GM12864 (cell line): ENCODE measurements at regions not wholly inside any gene's neighbourhood (a gene's known extent, or its start where the extent isn't known, plus 50 kb on each side); places are given as distances from the start of the nearest gene placed in this dataset.

Experiments
- DNase-seq: peaks from one replicate; pipeline ENCODE4 v3.0.0-alpha.2; 2011; ENCODE audit warnings: low read depth
- H3K4me3 ChIP-seq: 2 replicates; pipeline ENCODE4 v1.5.1; 2011; ENCODE audit warnings: mild to moderate bottlenecking, low read depth, low read length, control low read depth
- TF ChIP-seq, protein P1 (sequence below): IDR thresholded peaks from 2 replicates; pipeline ENCODE4 v1.5.1; 2011; ENCODE audit warnings: low read depth, mild to moderate bottlenecking, moderate library complexity, low read length, control low read depth, inconsistent platforms; ENCODE audit errors: missing control alignments

DNA sequence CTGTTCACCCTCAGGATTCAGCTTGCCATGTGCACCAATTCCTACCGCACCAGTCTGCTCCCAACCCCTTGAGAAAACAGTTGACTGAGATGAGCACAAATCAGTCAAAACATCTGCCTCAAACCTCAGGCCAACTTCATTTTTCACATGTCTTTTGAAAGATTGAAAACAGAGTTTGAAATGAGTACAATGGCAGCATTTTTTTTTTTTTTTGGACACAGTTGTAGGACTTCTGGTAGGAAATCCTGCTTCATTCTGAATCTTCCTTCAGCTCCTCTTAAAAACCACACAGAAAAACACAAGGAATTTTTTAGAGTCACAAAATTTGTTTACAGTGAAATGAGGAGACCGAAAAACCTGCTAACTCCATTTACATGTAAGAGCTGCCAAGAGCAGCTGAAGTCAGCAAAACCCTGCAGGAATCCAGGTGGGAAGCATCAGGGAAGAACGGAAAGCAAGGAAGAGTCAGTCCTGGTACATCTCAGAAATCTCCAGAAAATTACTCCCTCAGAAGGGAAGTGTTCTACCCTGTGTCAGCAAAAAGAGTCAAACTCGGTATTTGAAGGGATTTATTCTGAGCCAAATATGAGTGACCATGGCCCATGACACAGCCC is 100.3 kb upstream of the TMTC1 start:
- TF ChIP-seq, protein P1, sequence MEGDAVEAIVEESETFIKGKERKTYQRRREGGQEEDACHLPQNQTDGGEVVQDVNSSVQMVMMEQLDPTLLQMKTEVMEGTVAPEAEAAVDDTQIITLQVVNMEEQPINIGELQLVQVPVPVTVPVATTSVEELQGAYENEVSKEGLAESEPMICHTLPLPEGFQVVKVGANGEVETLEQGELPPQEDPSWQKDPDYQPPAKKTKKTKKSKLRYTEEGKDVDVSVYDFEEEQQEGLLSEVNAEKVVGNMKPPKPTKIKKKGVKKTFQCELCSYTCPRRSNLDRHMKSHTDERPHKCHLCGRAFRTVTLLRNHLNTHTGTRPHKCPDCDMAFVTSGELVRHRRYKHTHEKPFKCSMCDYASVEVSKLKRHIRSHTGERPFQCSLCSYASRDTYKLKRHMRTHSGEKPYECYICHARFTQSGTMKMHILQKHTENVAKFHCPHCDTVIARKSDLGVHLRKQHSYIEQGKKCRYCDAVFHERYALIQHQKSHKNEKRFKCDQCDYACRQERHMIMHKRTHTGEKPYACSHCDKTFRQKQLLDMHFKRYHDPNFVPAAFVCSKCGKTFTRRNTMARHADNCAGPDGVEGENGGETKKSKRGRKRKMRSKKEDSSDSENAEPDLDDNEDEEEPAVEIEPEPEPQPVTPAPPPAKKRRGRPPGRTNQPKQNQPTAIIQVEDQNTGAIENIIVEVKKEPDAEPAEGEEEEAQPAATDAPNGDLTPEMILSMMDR: no peak
- no peak for DNase-seq
- H3K4me3 ChIP-seq: no peak overlapping the region

DNA sequence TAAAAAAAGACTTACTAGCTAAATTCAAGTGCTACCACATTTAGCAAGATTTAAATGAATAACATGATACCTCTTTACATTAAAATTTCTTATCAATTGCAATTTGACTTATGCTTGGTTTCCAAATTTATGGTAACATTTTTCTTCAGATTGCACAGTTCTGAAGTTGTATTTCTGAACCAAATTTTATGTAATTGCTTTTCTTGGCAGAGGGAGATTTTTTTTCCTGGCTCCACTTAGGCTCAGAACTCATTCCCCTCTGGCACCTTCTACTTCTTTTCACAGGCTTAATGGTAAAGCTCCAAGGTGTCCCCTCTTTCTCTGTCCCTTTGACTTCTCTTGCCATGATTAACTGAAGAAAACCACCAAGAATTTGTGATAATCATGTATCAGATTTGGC is 99.8 kb upstream of the TMTC1 start:
- TF ChIP-seq, protein P1: no peak
- H3K4me3 ChIP-seq: no peak overlapping the region
- DNase-seq: no peak

DNA sequence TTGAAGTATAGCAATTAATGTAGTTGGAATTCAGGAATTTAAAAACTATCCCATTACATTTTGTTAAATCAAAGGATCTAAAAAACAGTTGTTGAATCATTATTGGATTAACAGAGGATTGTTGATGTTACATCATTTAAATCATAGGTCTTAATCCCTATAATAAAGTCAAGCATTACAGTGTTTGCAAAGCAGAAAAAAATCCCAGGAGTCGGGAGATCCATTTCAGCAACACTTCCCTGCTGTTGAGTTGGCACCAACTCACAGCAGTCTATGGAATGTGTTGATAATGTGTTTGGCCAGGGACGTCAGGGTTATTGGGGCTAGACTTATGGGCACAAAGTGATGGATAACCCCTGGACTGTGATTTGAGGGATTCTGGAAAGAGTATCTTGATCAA is 99.1 kb upstream of the TMTC1 start:
- TF ChIP-seq, protein P1: no peak
- DNase-seq: no peak
- H3K4me3 ChIP-seq: no peak overlapping the region

DNA sequence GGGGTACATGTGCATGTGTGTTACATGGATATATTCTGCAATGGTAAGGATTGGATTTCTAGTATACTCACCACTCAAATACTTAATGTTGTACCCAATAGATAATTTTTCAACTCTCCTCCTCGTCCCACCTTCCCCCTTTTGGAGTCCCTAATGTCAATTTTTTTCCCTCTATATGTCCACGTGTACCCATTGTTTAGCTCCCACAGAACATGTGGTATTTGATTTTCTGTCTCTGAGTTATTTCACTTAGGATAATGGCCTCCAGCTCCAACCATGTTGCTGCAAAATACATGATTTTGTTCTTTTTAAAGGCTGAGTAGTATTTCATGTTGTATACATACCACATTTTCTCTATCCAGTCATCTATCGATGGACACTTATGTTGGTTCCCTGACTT is 97.2 kb upstream of the TMTC1 start:
- TF ChIP-seq, protein P1: no peak
- no peak overlapping the region for H3K4me3 ChIP-seq
- DNase-seq: no peak

DNA sequence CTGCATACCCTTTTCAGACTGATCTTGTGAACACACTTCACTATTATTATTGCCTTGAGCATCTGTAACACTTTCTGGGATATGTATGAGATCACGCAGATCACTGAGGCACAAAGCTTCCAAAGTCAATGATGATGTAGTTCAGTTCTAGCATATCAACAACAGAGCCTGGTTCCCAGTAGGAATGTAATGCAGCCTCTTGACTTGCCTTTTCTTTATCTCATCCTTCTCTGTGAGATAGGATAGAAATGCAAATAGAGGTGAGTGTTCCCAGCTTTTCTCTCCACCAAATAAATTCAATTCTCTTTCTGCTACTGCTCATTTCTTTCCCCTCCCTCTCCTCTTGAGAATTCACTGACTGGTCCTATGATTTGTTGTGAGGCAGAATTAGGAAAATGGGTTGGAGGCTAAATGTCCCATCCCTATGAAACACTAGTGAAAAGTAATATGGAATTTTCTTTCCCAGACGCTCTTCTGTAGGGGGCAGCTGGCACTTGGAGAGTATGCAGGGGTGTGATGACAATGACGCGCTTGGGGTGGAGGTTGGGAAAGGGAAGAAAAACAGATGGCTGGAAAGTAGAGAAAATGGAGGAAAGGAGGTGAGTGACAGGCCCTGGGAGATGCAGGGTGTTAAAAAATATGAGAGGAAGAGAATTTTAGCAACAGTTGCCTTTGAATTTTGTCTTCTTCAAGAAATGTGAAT is 96.0 kb upstream of the TMTC1 start:
- TF ChIP-seq, protein P1: no peak
- no peak for DNase-seq
- no peak overlapping the region for H3K4me3 ChIP-seq

DNA sequence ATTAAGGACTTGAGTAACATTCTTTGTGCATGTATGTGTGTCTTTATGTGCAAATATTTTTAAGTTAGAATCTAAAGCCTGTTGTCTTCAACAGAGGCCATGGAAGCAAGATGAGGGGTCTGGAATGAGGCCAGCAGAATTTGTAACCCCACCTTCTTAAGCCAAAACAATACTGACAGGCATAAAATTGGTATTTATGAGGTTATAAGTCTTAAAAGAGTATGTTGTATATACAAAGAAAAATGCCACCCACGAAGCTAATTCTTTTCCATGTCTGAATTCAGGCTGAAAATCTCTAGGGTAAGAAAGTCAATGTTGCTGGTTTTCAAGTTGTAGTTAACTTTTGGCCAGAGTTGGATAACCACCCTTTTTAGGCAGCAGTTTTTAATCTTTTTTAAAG is 86.2 kb upstream of the TMTC1 start:
- DNase-seq: no peak
- TF ChIP-seq, protein P1: no peak
- H3K4me3 ChIP-seq: no peak overlapping the region

DNA sequence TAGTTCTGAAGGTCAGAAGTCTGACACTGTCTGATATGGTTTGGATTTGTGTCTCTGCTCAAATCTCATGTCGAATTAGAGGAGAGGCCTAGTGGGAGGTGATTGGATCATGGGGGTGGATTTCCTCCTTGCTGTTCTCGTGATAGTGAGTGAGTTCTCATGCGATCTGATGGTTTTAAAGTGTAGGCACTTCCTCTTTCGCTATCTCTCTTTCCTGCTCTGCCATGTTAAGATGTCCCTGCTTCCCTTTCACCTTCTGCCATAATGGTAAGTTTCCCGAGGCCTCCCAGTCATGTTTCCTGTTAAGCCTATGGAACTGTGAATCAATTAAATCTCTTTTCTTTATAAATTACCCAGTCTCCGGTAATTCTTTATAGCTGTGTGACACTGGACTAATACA is 84.1 kb upstream of the TMTC1 start:
- TF ChIP-seq, protein P1: no peak
- no peak for DNase-seq
- H3K4me3 ChIP-seq: no peak overlapping the region
